Neutrophil (primary cell): ENCODE measurements at regions not wholly inside any gene's neighbourhood (a gene's known extent, or its start where the extent isn't known, plus 50 kb on each side); places are given as distances from the start of the nearest gene placed in this dataset.

Experiments
- H3K27ac ChIP-seq: fragments of 200-600 bp; sonication (generic); 2 replicates; pipeline ENCODE4 v1.5.1; 2016; ENCODE audit warnings: mild to moderate bottlenecking, moderate library complexity
- H3K27me3 ChIP-seq: fragments of 200-600 bp; sonication (generic); 2 replicates; pipeline ENCODE4 v1.6.0; 2016; ENCODE audit warnings: mild to moderate bottlenecking
- H3K36me3 ChIP-seq: fragments of 200-600 bp; sonication (generic); 2 replicates; pipeline ENCODE4 v1.5.1; 2017
- H3K4me1 ChIP-seq, 2 experiments: fragments of 200-600 bp in 1 of 2; sonication (generic) in 1 of 2; 1 replicate in 1 of 2; 2 replicates in 1 of 2; pipeline versions ENCODE4 v1.5.1 to v1.6.1; 2013 to 2016; ENCODE audit warnings: low read depth in 1 of 2, low read length in 1 of 2, mild to moderate bottlenecking in 1 of 2, moderate library complexity in 1 of 2; ENCODE audit not compliant: control insufficient read depth in 1 of 2, insufficient read depth in 1 of 2
- H3K4me3 ChIP-seq, 2 experiments: fragments of 200-600 bp in 1 of 2; sonication (generic) in 1 of 2; 1 replicate in 1 of 2; 2 replicates in 1 of 2; pipeline ENCODE4 v1.5.1; 2013 to 2016; ENCODE audit warnings: low read depth in 1 of 2, low read length in 1 of 2, mild to moderate bottlenecking in 1 of 2, moderate library complexity in 1 of 2
- H3K9me3 ChIP-seq: fragments of 200-600 bp; sonication (generic); 2 replicates; pipeline ENCODE4 v1.5.1; 2016
- TF ChIP-seq, protein P1 (sequence below): fragments of 200-600 bp; sonication (generic); IDR thresholded peaks from 2 replicates; pipeline ENCODE4 v1.5.1; 2016; ENCODE audit warnings: antibody characterized with exemption

- Histone ChIP-seq H3K27ac (no peak overlapping the region), H3K36me3 (no peaks in the 10 kb centered on the region), H3K27me3 (no peaks in the 10 kb centered on the region), H3K4me3 (no peak overlapping the region), H3K4me1 (no peaks in the 10 kb centered on the region), H3K9me3 (no peaks in the 10 kb centered on the region)
- TF ChIP-seq, protein P1, sequence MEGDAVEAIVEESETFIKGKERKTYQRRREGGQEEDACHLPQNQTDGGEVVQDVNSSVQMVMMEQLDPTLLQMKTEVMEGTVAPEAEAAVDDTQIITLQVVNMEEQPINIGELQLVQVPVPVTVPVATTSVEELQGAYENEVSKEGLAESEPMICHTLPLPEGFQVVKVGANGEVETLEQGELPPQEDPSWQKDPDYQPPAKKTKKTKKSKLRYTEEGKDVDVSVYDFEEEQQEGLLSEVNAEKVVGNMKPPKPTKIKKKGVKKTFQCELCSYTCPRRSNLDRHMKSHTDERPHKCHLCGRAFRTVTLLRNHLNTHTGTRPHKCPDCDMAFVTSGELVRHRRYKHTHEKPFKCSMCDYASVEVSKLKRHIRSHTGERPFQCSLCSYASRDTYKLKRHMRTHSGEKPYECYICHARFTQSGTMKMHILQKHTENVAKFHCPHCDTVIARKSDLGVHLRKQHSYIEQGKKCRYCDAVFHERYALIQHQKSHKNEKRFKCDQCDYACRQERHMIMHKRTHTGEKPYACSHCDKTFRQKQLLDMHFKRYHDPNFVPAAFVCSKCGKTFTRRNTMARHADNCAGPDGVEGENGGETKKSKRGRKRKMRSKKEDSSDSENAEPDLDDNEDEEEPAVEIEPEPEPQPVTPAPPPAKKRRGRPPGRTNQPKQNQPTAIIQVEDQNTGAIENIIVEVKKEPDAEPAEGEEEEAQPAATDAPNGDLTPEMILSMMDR: no peak
Observed at GRCh38 chr4:124044867-124045266, 648.3 kb downstream of the SPRY1 start.

DNA sequence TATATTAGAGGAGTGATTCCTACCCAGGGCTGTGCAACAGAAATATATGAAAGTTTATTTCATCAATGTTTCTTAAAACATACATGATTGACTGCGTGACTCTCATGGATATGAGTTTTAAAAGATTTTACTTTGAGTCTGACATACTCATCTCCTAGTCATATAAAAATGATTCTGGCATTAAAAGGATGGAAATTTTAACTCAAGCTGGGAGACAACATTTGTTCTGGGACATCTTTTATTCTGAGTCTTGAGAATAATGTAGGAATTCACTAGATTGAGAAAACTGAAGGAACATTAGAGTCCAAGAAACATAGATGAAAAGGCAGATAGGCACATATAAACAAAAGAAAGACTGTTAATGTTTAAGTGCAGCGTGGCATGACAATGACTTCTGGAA lies 649.6 kb downstream of the SPRY1 start:
- H3K27me3 ChIP-seq: no peaks in the 10 kb centered on the region
- no peak overlapping the region for H3K4me3 ChIP-seq
- H3K36me3 ChIP-seq: no peaks in the 10 kb centered on the region
- no peaks in the 10 kb centered on the region for H3K9me3 ChIP-seq
- TF ChIP-seq, protein P1: no peak
- H3K27ac ChIP-seq: no peak overlapping the region
- H3K4me1 ChIP-seq: no peaks in the 10 kb centered on the region

DNA sequence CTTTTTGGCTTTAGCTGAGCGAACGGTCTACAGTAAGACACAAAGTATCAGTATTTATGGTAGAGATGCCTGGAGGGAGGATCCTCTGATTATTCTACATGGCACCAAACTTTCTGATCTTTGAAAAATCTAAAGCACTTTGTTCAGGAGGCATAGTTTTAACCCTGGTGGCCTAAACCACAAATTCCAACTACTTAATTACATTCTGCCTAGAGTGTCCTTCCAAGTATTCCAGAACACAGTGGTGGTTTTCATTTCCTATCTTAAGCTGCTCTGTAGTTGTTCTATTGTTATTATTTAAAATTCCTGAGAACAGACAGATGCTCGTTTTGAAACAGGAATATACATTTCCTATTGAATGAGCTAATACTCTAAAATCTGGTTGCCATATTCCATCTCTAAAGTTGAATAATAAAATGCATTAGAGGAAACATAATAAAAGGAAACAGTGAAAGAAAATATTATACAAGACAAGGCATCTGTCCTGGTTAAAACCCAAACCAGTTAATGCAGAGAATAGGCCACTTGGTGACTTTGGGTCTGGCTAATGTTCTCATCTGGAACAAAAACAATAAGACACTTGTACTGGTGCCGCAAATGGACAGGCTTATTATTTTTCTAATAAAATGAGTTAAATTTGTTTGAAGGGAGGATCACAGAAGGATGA lies 657.4 kb downstream of the SPRY1 start:
- Histone ChIP-seq H3K27me3 (no peaks in the 10 kb centered on the region), H3K9me3 (no peaks in the 10 kb centered on the region), H3K4me3 (no peak overlapping the region), H3K27ac (no peak overlapping the region), H3K4me1 (no peaks in the 10 kb centered on the region), H3K36me3 (no peaks in the 10 kb centered on the region)
- TF ChIP-seq, protein P1: no peak

- Histone ChIP-seq H3K27me3 (no peaks in the 10 kb centered on the region), H3K9me3 (no peaks in the 10 kb centered on the region), H3K36me3 (no peaks in the 10 kb centered on the region), H3K4me1 (no peaks in the 10 kb centered on the region), H3K27ac (no peak overlapping the region), H3K4me3 (no peak overlapping the region)
- TF ChIP-seq, protein P1: no peak
Observed at GRCh38 chr4:124055336-124055735, 657.2 kb downstream of the ANKRD50 start.

- H3K27ac ChIP-seq: no peak overlapping the region
- H3K9me3 ChIP-seq: no peaks in the 10 kb centered on the region
- H3K4me1 ChIP-seq: no peaks in the 10 kb centered on the region
- H3K27me3 ChIP-seq: no peaks in the 10 kb centered on the region
- H3K4me3 ChIP-seq: no peak overlapping the region
- TF ChIP-seq, protein P1: no peak
- no peaks in the 10 kb centered on the region for H3K36me3 ChIP-seq
Observed at GRCh38 chr4:124055896-124056295, 656.6 kb downstream of the ANKRD50 start.
